Sigmoid colon (tissue), 6 donors: ENCODE measurements at regions not wholly inside any gene's neighbourhood (a gene's known extent, or its start where the extent isn't known, plus 50 kb on each side); places are given as distances from the start of the nearest gene placed in this dataset.

Source experiments
- DNase-seq: peaks from one replicate; pipeline ENCODE4 v3.0.0-alpha.2; 2019
- H3K27ac ChIP-seq, 4 donors: fragments of 200-600 bp; sonication (generic); one replicate each; pipeline ENCODE4 v1.5.1; 2016 to 2019; ENCODE audit warnings: mild to moderate bottlenecking in 1 of 4
- H3K27me3 ChIP-seq, 3 donors: fragments of 200-600 bp; sonication (generic); one replicate each; pipeline ENCODE4 v1.5.1; 2019; ENCODE audit warnings: mild to moderate bottlenecking in 1 of 3
- H3K36me3 ChIP-seq, 4 donors: fragments of 200-600 bp; sonication (generic); one replicate each; pipeline ENCODE4 v1.5.1; 2016 to 2019
- H3K4me1 ChIP-seq, 4 donors: fragments of 200-600 bp; sonication (generic); one replicate each; pipeline ENCODE4 v1.5.1; 2017 to 2019
- H3K4me3 ChIP-seq, 4 donors: fragments of 200-600 bp; sonication (generic); one replicate each; pipeline ENCODE4 v1.5.1; 2017 to 2019; ENCODE audit warnings: mild to moderate bottlenecking in 2 of 4, moderate library complexity in 1 of 4
- H3K9me3 ChIP-seq, 4 donors: fragments of 200-600 bp in 3 of 4; sonication (generic) in 3 of 4; one replicate each; pipeline versions ENCODE4 v1.5.1 to v1.6.1; 2013 to 2019
- EP300 ChIP-seq, 4 donors: sonication (generic); formaldehyde crosslinking; IDR thresholded peaks; one replicate each; pipeline ENCODE4 v1.6.1; 2017; ENCODE audit warnings: antibody characterized with exemption in 4 of 4
- POLR2A ChIP-seq, 2 donors: fragments of 450-650 bp; IDR thresholded peaks; one replicate each; pipeline ENCODE4 v1.6.1; 2016; ENCODE audit warnings: antibody characterized with exemption in 2 of 2, mild to moderate bottlenecking in 2 of 2, moderate library complexity in 2 of 2
- POLR2AphosphoS5 ChIP-seq, 4 donors: sonication (generic); formaldehyde crosslinking; IDR thresholded peaks; one replicate each; pipeline ENCODE4 v1.6.1; 2017; ENCODE audit warnings: antibody characterized with exemption in 4 of 4
- WGBS, 2 donors: extraction: QIAGEN DNeasy Blood & Tissue Kit; methylation state at CpG; one replicate each; pipeline ENCODE4 v1.1.7; 2013; 5-methylcytosine and 5-hydroxymethylcytosine counted together
- intact Hi-C: fragments of 100-400 bp; cut with DNase I; formaldehyde crosslinking; loops from one replicate; pipeline ENCODE4 v1.15.1; 2023
- TF ChIP-seq, protein P1 (sequence below), 4 experiments: fragments of 450-650 bp in 3 of 4; fragments of 200-600 bp in 1 of 4; IDR thresholded peaks; one replicate each; pipeline ENCODE4 v1.5.1; 2016 to 2019; ENCODE audit warnings: antibody characterized with exemption in 4 of 4, mild to moderate bottlenecking in 3 of 4, moderate library complexity in 2 of 4
- donor health status: healthy with polysubstance abuse.
- donor health status: healthy.

DNA sequence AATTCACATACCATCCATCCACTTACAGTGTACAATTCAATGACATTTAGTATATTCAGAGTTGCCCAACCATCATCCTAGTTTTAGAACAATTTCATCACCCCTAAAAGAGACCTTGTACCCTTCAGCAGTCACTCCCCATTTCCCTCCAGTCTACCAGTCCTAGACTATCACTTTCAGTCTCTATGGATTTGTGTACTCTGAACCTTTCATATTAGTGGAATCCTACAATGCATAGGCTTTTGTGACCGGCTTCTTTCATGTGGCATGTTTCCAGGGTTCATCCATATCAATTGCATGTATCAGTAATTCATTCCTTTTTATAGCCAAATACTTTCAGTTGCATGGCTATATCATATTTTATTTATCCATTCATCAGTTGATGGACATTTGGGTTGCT, 53.5 kb upstream of the SEMA3E start:
- Histone ChIP-seq H3K36me3 (no peaks in the 10 kb centered on the region), H3K4me1 (peaks cover 0 to 6% (median 0%) of the 10 kb centered on the region in 4 donors), H3K4me3 (no peak overlapping the region), H3K27me3 (no peaks in the 10 kb centered on the region), H3K9me3 (no peaks in the 10 kb centered on the region), H3K27ac (no peak overlapping the region)
- intact Hi-C loops = no loop called here
- WGBS, 2 donors = 66 to 88% methylated on average over 1 of the region's 1 CpG
- no peak for DNase-seq
- TF ChIP-seq EP300 (IDR thresholded peaks at IDR 0.05) (no peak), POLR2AphosphoS5 (IDR thresholded peaks at IDR 0.05) (no peak), POLR2A (IDR thresholded peaks at IDR 0.05) (no peak)
- TF ChIP-seq, protein P1, sequence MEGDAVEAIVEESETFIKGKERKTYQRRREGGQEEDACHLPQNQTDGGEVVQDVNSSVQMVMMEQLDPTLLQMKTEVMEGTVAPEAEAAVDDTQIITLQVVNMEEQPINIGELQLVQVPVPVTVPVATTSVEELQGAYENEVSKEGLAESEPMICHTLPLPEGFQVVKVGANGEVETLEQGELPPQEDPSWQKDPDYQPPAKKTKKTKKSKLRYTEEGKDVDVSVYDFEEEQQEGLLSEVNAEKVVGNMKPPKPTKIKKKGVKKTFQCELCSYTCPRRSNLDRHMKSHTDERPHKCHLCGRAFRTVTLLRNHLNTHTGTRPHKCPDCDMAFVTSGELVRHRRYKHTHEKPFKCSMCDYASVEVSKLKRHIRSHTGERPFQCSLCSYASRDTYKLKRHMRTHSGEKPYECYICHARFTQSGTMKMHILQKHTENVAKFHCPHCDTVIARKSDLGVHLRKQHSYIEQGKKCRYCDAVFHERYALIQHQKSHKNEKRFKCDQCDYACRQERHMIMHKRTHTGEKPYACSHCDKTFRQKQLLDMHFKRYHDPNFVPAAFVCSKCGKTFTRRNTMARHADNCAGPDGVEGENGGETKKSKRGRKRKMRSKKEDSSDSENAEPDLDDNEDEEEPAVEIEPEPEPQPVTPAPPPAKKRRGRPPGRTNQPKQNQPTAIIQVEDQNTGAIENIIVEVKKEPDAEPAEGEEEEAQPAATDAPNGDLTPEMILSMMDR (IDR thresholded peaks at IDR 0.05) = no peak

DNA sequence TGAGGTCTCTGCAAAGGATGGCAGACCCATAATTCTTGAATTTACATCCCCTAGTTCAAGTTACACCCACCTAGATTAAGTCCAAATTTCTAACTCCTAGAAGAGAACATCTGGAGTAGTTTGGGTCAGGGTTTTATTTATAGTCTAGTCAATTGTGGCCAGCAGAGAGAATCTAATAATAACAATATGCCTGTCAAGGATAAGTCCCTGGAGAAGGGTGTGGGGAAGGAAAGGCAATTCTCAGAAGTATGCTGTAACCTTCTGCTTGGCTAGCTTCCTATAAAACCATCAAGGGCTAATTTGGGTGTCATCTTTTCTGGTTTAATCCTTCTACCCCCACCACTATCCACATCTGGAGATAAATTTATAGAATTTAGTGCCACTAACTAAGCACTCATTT, 52.8 kb upstream of the SEMA3E start:
- Histone ChIP-seq H3K4me1 (peaks cover 0 to 6% (median 0%) of the 10 kb centered on the region in 4 donors), H3K27me3 (no peaks in the 10 kb centered on the region), H3K9me3 (no peaks in the 10 kb centered on the region), H3K27ac (no peak overlapping the region), H3K4me3 (no peak overlapping the region), H3K36me3 (no peaks in the 10 kb centered on the region)
- intact Hi-C loops = no loop called here
- TF ChIP-seq POLR2A (IDR thresholded peaks at IDR 0.05) = no peak
- TF ChIP-seq EP300 (IDR thresholded peaks at IDR 0.05) = no peak
- TF ChIP-seq POLR2AphosphoS5 (IDR thresholded peaks at IDR 0.05) = no peak
- TF ChIP-seq, protein P1 (IDR thresholded peaks at IDR 0.05) = no peak
- no peak for DNase-seq
